ENCODE measurements at regions not wholly inside any gene's neighbourhood (a gene's known extent, or its start where the extent isn't known, plus 50 kb on each side); places are given as distances from the start of the nearest gene placed in this dataset.

- Histone ChIP-seq H3K27me3 (replicated peaks; ENCODE audit: control insufficient read depth, insufficient read depth, low read length) (no peaks in the 10 kb centered on the region; the same call in 1 of the 2 replicates), H3K4me3 (replicated peaks; ENCODE audit: low read depth, low read length) (no peak overlapping the region), H3K36me3 (ENCODE audit: control insufficient read depth, insufficient read depth, low read length) (no peaks in the 10 kb centered on the region)
- TF ChIP-seq CTCF (IDR thresholded peaks at IDR 0.05; ENCODE audit: insufficient read depth, low read length, poor library complexity, severe bottlenecking) = no peak
- DNase-seq (ENCODE audit: extremely low read depth, insufficient read length) = no peak
Measured at GRCh38 chr20:11137688-11138087, 463.9 kb upstream of the JAG1 start.

DNA sequence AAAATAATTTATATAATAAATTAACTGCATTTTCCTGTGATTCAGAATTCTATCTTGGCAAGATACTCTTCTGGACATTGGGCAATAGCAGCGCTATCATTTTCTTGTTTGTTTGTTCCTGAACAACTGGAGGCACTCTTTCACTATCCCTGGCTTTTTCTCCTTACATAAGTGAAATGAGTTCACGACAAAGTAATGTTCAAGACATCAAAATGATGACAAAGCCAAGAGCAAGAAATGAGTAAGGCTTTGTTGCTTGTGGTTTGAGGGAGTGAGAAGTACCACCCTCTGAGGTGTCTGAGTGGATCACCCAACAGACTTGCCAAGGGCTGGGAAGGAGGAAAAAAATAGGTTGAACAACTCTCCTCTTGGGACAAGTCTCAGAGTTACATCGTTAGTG is 466.6 kb upstream of the JAG1 start:
- H3K36me3 ChIP-seq (ENCODE audit: control insufficient read depth, insufficient read depth, low read length) = no peaks in the 10 kb centered on the region
- no peak overlapping the region for H3K4me3 ChIP-seq (replicated peaks; ENCODE audit: low read depth, low read length)
- no peak for DNase-seq (ENCODE audit: extremely low read depth, insufficient read length)
- no peaks in the 10 kb centered on the region; the same call in 1 of the 2 replicates for H3K27me3 ChIP-seq (replicated peaks; ENCODE audit: control insufficient read depth, insufficient read depth, low read length)
- TF ChIP-seq CTCF (IDR thresholded peaks at IDR 0.05; ENCODE audit: insufficient read depth, low read length, poor library complexity, severe bottlenecking) = no peak

DNA sequence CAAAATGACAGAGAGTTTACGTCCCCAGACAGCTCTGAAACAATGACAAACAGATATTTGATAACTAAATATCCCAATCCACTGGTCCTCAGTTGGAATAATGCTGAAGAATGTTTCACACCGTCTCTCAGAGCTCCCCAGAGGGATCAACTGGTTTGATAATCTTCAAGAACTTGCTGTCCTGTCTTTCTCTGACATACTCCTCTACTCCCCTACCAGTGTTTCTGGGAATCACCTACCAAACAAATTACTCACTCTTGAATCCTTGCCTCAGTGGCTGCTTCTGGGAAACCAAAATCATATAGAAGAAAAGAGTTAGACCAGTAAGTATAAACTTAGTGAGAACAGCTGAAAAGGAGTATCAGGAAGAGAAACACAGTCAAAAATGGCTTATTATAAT is 469.7 kb upstream of the JAG1 start:
- no peak for TF ChIP-seq CTCF (IDR thresholded peaks at IDR 0.05; ENCODE audit: insufficient read depth, low read length, poor library complexity, severe bottlenecking)
- Histone ChIP-seq H3K4me3 (replicated peaks; ENCODE audit: low read depth, low read length) (no peak overlapping the region), H3K27me3 (replicated peaks; ENCODE audit: control insufficient read depth, insufficient read depth, low read length) (no peaks in the 10 kb centered on the region; the same call in 1 of the 2 replicates), H3K36me3 (ENCODE audit: control insufficient read depth, insufficient read depth, low read length) (no peaks in the 10 kb centered on the region)
- no peak for DNase-seq (ENCODE audit: extremely low read depth, insufficient read length)

GRCh38 chr20:11144114-11144950 is 470.5 kb upstream of the JAG1 start:
- no peak overlapping the region for H3K4me3 ChIP-seq (replicated peaks; ENCODE audit: low read depth, low read length)
- no peak for TF ChIP-seq CTCF (IDR thresholded peaks at IDR 0.05; ENCODE audit: insufficient read depth, low read length, poor library complexity, severe bottlenecking)
- no peaks in the 10 kb centered on the region; the same call in 1 of the 2 replicates for H3K27me3 ChIP-seq (replicated peaks; ENCODE audit: control insufficient read depth, insufficient read depth, low read length)
- H3K36me3 ChIP-seq (ENCODE audit: control insufficient read depth, insufficient read depth, low read length) = no peaks in the 10 kb centered on the region
- DNase-seq (ENCODE audit: extremely low read depth, insufficient read length) = no peak

DNA sequence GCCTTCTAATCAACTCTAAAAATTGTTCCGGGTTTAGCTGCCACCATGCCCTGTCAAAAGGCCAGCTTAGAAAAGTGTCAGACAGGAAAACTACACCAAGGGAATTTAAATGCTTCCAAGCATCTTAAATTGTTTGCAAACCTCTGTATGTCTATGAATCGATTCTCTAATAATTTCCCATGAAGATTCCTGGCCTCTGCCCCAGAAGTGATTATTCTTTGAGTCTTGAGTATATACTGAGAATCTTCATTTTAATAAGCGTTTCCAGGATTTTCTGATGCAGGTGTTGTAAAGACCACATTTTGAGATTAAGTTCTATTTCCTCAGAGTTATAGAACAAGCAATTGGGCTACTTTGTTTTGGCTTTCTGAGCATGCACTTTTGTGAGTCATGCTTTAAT is 471.8 kb upstream of the JAG1 start:
- H3K4me3 ChIP-seq (replicated peaks; ENCODE audit: low read depth, low read length) = no peak overlapping the region
- no peaks in the 10 kb centered on the region for H3K36me3 ChIP-seq (ENCODE audit: control insufficient read depth, insufficient read depth, low read length)
- no peaks in the 10 kb centered on the region; the same call in 1 of the 2 replicates for H3K27me3 ChIP-seq (replicated peaks; ENCODE audit: control insufficient read depth, insufficient read depth, low read length)
- TF ChIP-seq CTCF (IDR thresholded peaks at IDR 0.05; ENCODE audit: insufficient read depth, low read length, poor library complexity, severe bottlenecking) = no peak
- no peak for DNase-seq (ENCODE audit: extremely low read depth, insufficient read length)
